ENCODE measurements at regions not wholly inside any gene's neighbourhood (a gene's known extent, or its start where the extent isn't known, plus 50 kb on each side); places are given as distances from the start of the nearest gene placed in this dataset.

GRCh38 chr2:8566774-8567468 is 114.9 kb upstream of the ID2 start:
- TF ChIP-seq EGR1 (IDR thresholded peaks at IDR 0.05) (no peak), YY1 (IDR thresholded peaks at IDR 0.05; ENCODE audit: low read depth) (no peak), EP300 (IDR thresholded peaks at IDR 0.05; ENCODE audit: borderline replicate concordance) (no peak), MAX (IDR thresholded peaks at IDR 0.05) (no peak), FOXM1 (IDR thresholded peaks at IDR 0.05; ENCODE audit: borderline replicate concordance, low read depth) (no peak), RAD21 (IDR thresholded peaks at IDR 0.05; ENCODE audit: low read depth) (no peak), TCF12 (IDR thresholded peaks at IDR 0.05; ENCODE audit: low read depth) (no peak), USF1 (IDR thresholded peaks at IDR 0.05) (no peak), CEBPB (IDR thresholded peaks at IDR 0.05) (no peak), TAF1 (IDR thresholded peaks at IDR 0.05; ENCODE audit: low read depth) (no peak)
